ENCODE measurements at regions not wholly inside any gene's neighbourhood (a gene's known extent, or its start where the extent isn't known, plus 50 kb on each side); places are given as distances from the start of the nearest gene placed in this dataset.

DNA sequence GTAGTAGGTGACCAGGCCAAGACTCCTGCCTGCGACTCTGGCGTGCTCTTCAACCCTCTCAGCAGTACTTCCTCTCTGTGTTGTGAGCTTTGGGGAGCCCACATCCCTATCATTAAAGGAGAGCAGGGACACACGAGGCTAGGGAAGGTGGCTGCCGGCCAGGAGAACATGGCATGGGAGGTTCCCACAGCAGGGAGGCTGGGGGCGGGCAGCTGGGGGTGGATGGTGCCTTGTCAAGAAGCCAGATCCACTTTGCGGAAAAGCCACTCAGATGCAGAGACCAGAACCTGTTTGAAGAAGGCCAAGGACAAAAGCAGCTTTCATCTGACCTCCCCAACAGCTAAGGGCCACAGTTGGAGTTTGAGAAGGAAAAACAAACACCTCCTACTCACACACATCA lies 198.6 kb downstream of the BCL11B start:
- no TSS peak for BruUV-seq (replicated peaks)
- Histone ChIP-seq H3K9me3 (replicated peaks; ENCODE audit: control insufficient read depth, insufficient read depth, low read length) (peaks cover 15% of the 10 kb centered on the region), H3K27me3 (ENCODE audit: control insufficient read depth in 2 of 2, insufficient read depth in 2 of 2, low read length in 2 of 2) (no peaks in the 10 kb centered on the region), H3K36me3 (ENCODE audit: control insufficient read depth in 2 of 2, extremely low read depth in 1 of 2, insufficient read depth in 2 of 2, low read length in 2 of 2) (no peaks in the 10 kb centered on the region), H2AFZ (ENCODE audit: low read depth, low read length) (no peak overlapping the region), H3K4me1 (ENCODE audit: control insufficient read depth, extremely low read depth, insufficient read depth, low read length) (no peaks in the 10 kb centered on the region), H3K79me2 (ENCODE audit: control insufficient read depth, insufficient read depth, low read length) (no peaks in the 10 kb centered on the region), H3K4me2 (ENCODE audit: insufficient read depth, low read length) (no peak overlapping the region), H4K20me1 (replicated peaks; ENCODE audit: control insufficient read depth, extremely low read depth, insufficient read depth, low read length) (no peaks in the 10 kb centered on the region), H3K9me1 (replicated peaks; ENCODE audit: control insufficient read depth, extremely low read depth, insufficient read depth, low read length) (no peaks in the 10 kb centered on the region), H3K4me3 (replicated peaks in 1 of 3; ENCODE audit: insufficient read depth in 1 of 3, low read depth in 1 of 3, low read length in 3 of 3) (no peak overlapping the region), H3K27ac (ENCODE audit: insufficient read depth, low read depth, low read length) (no peak overlapping the region), H3K9ac (replicated peaks; ENCODE audit: extremely low read depth, insufficient read depth, low read length) (no peak overlapping the region)
- dilution Hi-C loops (cut with MboI; ENCODE audit: extremely low pct_ligation_motif_present, low sequenced_read_pairs), result no loop called here
- POLR2A ChIA-PET, result no interaction called here
- TF ChIP-seq MYC (IDR thresholded peaks at IDR 0.05; ENCODE audit: low read depth, low read length) (no peak), POLR2A (IDR thresholded peaks at IDR 0.05; ENCODE audit: low read depth, low read length) (no peak), GATA2 (IDR thresholded peaks at IDR 0.05; ENCODE audit: insufficient read depth, insufficient read length, low read depth, low read length) (no peak), JUN (IDR thresholded peaks at IDR 0.05; ENCODE audit: borderline replicate concordance, insufficient read depth, insufficient read length, low read depth) (no peak), POLR2AphosphoS5 (IDR thresholded peaks at IDR 0.05; ENCODE audit: insufficient read depth, low read depth, low read length) (no peak), EZH2 (IDR thresholded peaks at IDR 0.05; ENCODE audit: borderline replicate concordance, low read depth, low read length, severe bottlenecking) (no peak), FOS (IDR thresholded peaks at IDR 0.05; ENCODE audit: borderline replicate concordance, insufficient read depth, low read length) (no peak)
- TF ChIP-seq, protein P1, sequence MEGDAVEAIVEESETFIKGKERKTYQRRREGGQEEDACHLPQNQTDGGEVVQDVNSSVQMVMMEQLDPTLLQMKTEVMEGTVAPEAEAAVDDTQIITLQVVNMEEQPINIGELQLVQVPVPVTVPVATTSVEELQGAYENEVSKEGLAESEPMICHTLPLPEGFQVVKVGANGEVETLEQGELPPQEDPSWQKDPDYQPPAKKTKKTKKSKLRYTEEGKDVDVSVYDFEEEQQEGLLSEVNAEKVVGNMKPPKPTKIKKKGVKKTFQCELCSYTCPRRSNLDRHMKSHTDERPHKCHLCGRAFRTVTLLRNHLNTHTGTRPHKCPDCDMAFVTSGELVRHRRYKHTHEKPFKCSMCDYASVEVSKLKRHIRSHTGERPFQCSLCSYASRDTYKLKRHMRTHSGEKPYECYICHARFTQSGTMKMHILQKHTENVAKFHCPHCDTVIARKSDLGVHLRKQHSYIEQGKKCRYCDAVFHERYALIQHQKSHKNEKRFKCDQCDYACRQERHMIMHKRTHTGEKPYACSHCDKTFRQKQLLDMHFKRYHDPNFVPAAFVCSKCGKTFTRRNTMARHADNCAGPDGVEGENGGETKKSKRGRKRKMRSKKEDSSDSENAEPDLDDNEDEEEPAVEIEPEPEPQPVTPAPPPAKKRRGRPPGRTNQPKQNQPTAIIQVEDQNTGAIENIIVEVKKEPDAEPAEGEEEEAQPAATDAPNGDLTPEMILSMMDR (IDR thresholded peaks at IDR 0.05; ENCODE audit: extremely low read depth in 1 of 2, insufficient read depth in 1 of 2, low read depth in 1 of 2, low read length in 2 of 2), result no peak
- TF ChIP-seq, protein P2, sequence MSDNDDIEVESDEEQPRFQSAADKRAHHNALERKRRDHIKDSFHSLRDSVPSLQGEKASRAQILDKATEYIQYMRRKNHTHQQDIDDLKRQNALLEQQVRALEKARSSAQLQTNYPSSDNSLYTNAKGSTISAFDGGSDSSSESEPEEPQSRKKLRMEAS (IDR thresholded peaks at IDR 0.05; ENCODE audit: insufficient read depth, insufficient read length), result no peak
- intact Hi-C loops (cut with micrococcal nuclease), result no loop called here
- CTCF ChIA-PET, result no interaction called here
- DNase-seq (ENCODE audit: low read depth, low spot score) (no peak), FAIRE-seq (no peak)
